ENCODE measurements at regions not wholly inside any gene's neighbourhood (a gene's known extent, or its start where the extent isn't known, plus 50 kb on each side); places are given as distances from the start of the nearest gene placed in this dataset.

DNA sequence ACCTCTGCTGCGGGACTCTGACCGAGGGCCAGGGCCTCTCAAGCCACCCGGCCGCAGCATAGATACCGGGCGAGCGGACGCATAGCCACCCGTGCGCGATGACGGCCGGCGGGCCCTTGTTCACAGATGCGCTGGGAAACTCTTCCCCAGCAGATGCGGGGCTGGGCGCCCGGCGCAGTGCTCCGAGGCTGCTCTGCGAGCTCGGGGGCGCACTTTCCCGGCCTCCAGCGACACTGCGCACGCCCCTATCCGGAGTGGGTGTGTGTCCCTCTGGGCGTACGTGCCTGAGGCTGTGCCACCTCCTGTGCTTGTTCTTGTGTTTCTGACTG lies 104.7 kb upstream of the E2F8 start:
- peak; percentile 31 for DNase-seq (ENCODE audit: low read depth)
- TF ChIP-seq, protein P1, sequence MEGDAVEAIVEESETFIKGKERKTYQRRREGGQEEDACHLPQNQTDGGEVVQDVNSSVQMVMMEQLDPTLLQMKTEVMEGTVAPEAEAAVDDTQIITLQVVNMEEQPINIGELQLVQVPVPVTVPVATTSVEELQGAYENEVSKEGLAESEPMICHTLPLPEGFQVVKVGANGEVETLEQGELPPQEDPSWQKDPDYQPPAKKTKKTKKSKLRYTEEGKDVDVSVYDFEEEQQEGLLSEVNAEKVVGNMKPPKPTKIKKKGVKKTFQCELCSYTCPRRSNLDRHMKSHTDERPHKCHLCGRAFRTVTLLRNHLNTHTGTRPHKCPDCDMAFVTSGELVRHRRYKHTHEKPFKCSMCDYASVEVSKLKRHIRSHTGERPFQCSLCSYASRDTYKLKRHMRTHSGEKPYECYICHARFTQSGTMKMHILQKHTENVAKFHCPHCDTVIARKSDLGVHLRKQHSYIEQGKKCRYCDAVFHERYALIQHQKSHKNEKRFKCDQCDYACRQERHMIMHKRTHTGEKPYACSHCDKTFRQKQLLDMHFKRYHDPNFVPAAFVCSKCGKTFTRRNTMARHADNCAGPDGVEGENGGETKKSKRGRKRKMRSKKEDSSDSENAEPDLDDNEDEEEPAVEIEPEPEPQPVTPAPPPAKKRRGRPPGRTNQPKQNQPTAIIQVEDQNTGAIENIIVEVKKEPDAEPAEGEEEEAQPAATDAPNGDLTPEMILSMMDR (IDR thresholded peaks at IDR 0.05; ENCODE audit: low read length, missing control alignments), result no peak
- H3K4me3 ChIP-seq (replicated peaks; ENCODE audit: low read depth, low read length), result peak overlapping the region; percentile 80

DNA sequence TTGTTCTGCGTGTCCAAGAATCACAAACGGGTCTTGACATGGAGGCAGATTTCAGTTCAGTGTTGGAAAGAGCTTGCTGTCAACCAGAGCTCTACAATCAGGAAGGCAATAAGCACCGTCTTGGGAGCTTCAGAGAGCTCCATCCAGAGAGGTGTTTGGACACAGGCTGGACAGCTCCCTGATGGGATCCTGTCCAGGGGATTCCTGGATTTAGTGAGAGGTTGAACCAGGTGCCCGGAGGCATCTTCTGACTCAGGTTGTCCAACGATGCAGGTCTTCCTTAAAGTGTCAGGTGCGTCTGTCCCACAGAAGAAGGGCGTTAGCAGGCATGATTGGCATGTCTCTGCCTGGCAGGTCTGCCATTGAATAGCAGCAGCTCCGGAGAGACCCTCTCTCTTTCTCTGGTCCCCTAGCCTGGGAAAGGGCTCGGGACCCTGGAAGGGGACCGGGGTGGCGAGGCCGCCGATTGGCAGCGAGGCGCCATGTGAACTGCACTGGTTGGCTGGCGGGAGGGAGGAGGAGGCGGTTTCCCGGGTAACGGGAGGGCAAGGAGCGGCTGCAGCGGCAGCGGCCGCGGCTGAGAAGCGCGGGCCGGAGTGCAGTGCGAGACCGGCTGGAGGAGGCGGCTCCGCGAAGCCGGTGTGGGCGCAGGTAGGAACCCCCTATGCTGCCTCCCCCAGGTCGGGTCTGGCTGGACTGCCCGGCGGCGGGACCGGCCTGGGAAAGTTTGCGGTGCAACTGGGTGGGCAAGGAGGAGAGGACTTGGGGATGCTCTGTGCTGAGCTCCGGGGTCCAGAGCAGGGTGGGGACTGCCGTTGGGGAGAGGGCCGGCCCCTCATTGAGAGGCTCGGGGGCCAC lies 104.1 kb upstream of the E2F8 start:
- DNase-seq (ENCODE audit: low read depth), result peak; percentile 65
- TF ChIP-seq, protein P1 (IDR thresholded peaks at IDR 0.05; ENCODE audit: low read length, missing control alignments), result no peak
- H3K4me3 ChIP-seq (replicated peaks; ENCODE audit: low read depth, low read length), result peak overlapping the region; percentile 80

DNA sequence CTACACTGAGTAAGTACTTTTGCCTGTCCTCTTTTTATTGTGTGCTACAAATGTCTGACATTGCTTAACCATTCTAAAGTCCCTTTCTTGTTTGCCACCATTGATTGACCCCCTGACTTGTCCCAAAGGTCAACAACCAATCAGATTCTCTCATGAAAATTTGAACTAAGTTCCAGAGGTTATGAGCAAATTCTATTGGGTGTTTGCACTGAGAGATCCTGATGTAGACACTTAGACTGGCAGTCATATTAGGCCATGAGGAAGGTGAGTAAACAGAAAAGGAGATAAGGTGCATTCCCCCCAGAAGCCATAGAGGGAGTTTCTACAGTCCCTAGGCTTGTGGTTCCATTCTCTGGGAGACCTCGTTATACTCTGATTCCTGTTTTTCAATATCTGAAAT lies 101.3 kb upstream of the E2F8 start:
- H3K4me3 ChIP-seq (replicated peaks; ENCODE audit: low read depth, low read length), result no peak overlapping the region
- DNase-seq (ENCODE audit: low read depth), result no peak
- TF ChIP-seq, protein P1 (IDR thresholded peaks at IDR 0.05; ENCODE audit: low read length, missing control alignments), result no peak

DNA sequence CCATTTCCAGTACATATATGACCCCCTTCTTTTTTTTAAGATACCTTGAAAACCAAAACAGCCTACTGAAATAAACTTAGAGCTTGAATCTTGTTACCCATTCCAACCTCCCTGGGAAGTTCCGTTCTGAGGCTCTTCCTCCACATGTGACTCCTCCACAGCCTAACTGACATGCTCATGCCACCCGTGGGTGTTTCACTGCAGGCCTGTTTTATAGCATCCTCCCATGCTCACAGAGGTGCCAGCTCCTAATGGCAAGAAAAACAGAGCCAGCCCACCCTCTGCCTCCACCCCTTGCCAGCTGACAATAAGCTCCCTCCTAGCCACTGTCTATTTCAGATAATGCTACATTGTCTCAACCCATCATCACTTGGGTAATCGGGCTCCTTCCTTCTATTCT lies 97.6 kb upstream of the E2F8 start:
- H3K4me3 ChIP-seq (replicated peaks; ENCODE audit: low read depth, low read length), result no peak overlapping the region
- DNase-seq (ENCODE audit: low read depth), result no peak
- TF ChIP-seq, protein P1 (IDR thresholded peaks at IDR 0.05; ENCODE audit: low read length, missing control alignments), result no peak

DNA sequence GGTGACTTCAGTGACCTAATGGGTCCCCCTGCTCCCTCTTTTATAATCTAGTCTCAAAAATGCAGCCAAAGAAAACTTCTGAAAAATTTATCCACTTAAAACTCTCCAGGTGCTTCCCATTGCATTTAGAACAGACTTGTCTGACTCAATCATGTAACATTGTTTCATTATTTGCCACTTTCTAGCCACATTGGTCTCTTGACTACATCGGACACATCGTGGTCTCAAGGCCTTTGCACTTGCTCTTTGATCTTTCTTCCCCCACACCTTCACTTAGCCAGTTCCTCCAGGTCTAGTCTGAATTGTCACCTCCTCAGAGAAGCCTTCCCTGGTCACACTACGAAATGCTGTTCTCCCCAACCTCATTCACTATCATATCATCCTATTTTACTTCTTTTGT lies 97.0 kb upstream of the E2F8 start:
- TF ChIP-seq, protein P1 (IDR thresholded peaks at IDR 0.05; ENCODE audit: low read length, missing control alignments), result no peak
- no peak overlapping the region for H3K4me3 ChIP-seq (replicated peaks; ENCODE audit: low read depth, low read length)
- DNase-seq (ENCODE audit: low read depth), result no peak

DNA sequence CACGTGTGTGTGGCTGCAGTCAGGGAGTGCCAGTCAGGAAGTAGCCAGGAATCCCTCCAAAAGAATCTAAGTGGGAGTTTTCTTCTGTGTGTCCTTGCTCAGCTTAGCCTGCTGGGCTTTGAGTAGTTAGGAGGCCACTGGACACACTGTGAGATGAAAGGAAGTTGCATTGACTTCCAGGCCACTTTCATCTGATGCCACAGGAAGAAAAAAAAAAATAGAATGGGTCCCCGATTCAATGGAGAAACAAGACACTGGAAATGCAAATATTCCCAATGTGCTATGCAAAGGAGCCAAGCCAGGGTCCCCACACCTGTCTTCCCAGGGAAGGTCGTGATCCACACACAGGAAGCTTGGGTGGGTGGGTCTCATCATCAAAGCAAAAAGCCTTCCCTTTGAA lies 95.6 kb upstream of the E2F8 start:
- TF ChIP-seq, protein P1 (IDR thresholded peaks at IDR 0.05; ENCODE audit: low read length, missing control alignments), result no peak
- H3K4me3 ChIP-seq (replicated peaks; ENCODE audit: low read depth, low read length), result no peak overlapping the region
- DNase-seq (ENCODE audit: low read depth), result no peak

DNA sequence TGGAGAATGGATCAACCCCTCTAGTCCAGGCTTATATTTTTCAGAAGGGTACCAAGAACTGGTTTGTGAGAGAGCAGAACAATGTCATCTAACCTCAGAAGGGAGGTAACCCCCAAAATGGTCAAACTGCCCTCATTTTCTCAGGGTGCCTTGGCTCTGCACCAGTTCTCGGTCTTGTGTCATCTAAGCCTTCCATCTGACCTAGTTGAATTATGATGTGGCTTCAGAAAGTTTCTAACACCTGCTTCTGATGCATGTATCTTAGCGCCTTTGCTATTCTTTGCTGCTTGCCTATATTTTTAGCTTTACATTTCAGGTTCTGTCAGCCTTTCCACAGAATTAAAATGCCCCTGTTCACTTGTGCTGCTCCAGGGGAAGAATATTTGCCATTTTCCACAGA lies 91.7 kb upstream of the E2F8 start:
- H3K4me3 ChIP-seq (replicated peaks; ENCODE audit: low read depth, low read length), result no peak overlapping the region
- TF ChIP-seq, protein P1 (IDR thresholded peaks at IDR 0.05; ENCODE audit: low read length, missing control alignments), result no peak
- DNase-seq (ENCODE audit: low read depth), result no peak
